GM23338 (cell line): ENCODE measurements at regions not wholly inside any gene's neighbourhood (a gene's known extent, or its start where the extent isn't known, plus 50 kb on each side); places are given as distances from the start of the nearest gene placed in this dataset.

Experiments
- ATAC-seq: fragments of 200-7000 bp; cut with Tn5 transposase; 3 replicates; pipeline ENCODE4 v1.9.1; 2020
- DNase-seq: peaks from one replicate; pipeline ENCODE4 v3.0.0-alpha.2; 2015; ENCODE audit warnings: low spot score
- H2AFZ ChIP-seq: fragments of 200-600 bp; sonication (generic); 2 replicates; pipeline ENCODE4 v1.8.0; 2016; ENCODE audit warnings: antibody characterized with exemption, mild to moderate bottlenecking, moderate library complexity
- H3F3A ChIP-seq: fragments of 200-600 bp; sonication (generic); replicated peaks from 2 replicates; pipeline ENCODE4 v1.8.0; 2017; ENCODE audit warnings: antibody characterized with exemption, mixed run types, low read depth
- H3K27ac ChIP-seq: fragments of 200-600 bp; sonication (generic); 2 replicates; pipeline ENCODE4 v1.6.1; 2016; ENCODE audit warnings: low read depth
- H3K27me3 ChIP-seq: fragments of 200-600 bp; sonication (generic); 2 replicates; pipeline ENCODE4 v1.8.0; 2016; ENCODE audit warnings: mild to moderate bottlenecking, mixed run types, moderate library complexity; ENCODE audit not compliant: insufficient read depth
- H3K36me3 ChIP-seq: fragments of 200-600 bp; sonication (generic); 2 replicates; pipeline ENCODE4 v1.8.0; 2016; ENCODE audit warnings: mild to moderate bottlenecking; ENCODE audit not compliant: insufficient read depth
- H3K4me1 ChIP-seq: fragments of 200-600 bp; sonication (generic); 2 replicates; pipeline ENCODE4 v1.8.0; 2016; ENCODE audit warnings: mild to moderate bottlenecking, moderate library complexity; ENCODE audit not compliant: insufficient read depth
- H3K4me2 ChIP-seq: fragments of 200-600 bp; sonication (generic); 2 replicates; pipeline ENCODE4 v1.7.1; 2017; ENCODE audit warnings: mixed run types
- H3K4me3 ChIP-seq: fragments of 200-600 bp; sonication (generic); 2 replicates; pipeline ENCODE4 v1.6.1; 2016; ENCODE audit warnings: mixed run types
- H3K79me2 ChIP-seq: fragments of 200-600 bp; sonication (generic); replicated peaks from 2 replicates; pipeline ENCODE4 v1.8.0; 2017; ENCODE audit warnings: mild to moderate bottlenecking; ENCODE audit not compliant: insufficient read depth
- H3K9me2 ChIP-seq: fragments of 200-600 bp; sonication (generic); 2 replicates; pipeline ENCODE4 v1.8.0; 2017; ENCODE audit not compliant: insufficient read depth
- H4K20me1 ChIP-seq: fragments of 200-600 bp; sonication (generic); replicated peaks from 2 replicates; pipeline ENCODE4 v1.8.0; 2017; ENCODE audit warnings: mild to moderate bottlenecking; ENCODE audit not compliant: insufficient read depth
- H3K27ac Mint-ChIP-seq: 2 replicates; pipeline ENCODE4 v1.8.0; 2020; ENCODE audit warnings: inconsistent platforms, mild to moderate bottlenecking, moderate library complexity, mixed read lengths
- H3K27me3 Mint-ChIP-seq: 3 replicates; pipeline ENCODE4 v1.8.0; 2022; ENCODE audit warnings: low read depth, mild to moderate bottlenecking, moderate library complexity, mixed read lengths, inconsistent platforms; ENCODE audit not compliant: insufficient read depth, poor library complexity
- H3K36me3 Mint-ChIP-seq: 3 replicates; pipeline ENCODE4 v1.8.0; 2021; ENCODE audit warnings: low read depth, mild to moderate bottlenecking, inconsistent platforms, moderate library complexity, mixed read lengths
- H3K4me1 Mint-ChIP-seq: 3 replicates; pipeline ENCODE4 v1.8.0; 2020; ENCODE audit warnings: mild to moderate bottlenecking, inconsistent platforms, mixed read lengths
- H3K4me3 Mint-ChIP-seq: 3 replicates; pipeline ENCODE4 v1.8.0; 2021; ENCODE audit warnings: moderate library complexity, mild to moderate bottlenecking, inconsistent platforms, mixed read lengths
- H3K9me3 Mint-ChIP-seq: 3 replicates; pipeline ENCODE4 v1.8.0; 2020; ENCODE audit warnings: moderate library complexity, mild to moderate bottlenecking, inconsistent platforms, mixed read lengths
- CREB1 ChIP-seq: fragments of 250-450 bp; sonication (Bioruptor Pico); IDR thresholded peaks from 2 replicates; pipeline ENCODE4 v1.5.0; 2020; ENCODE audit warnings: low read depth, mild to moderate bottlenecking, moderate library complexity
- CTCF ChIP-seq, 2 experiments: fragments of 200-600 bp in 1 of 2; sonication (generic) in 1 of 2; conservative IDR thresholded peaks; 2 replicates each; pipeline versions ENCODE4 v1.5.1 to v1.6.1; 2016 to 2017; ENCODE audit warnings: antibody characterized with exemption in 2 of 2, low read depth in 2 of 2, mild to moderate bottlenecking in 2 of 2, moderate library complexity in 1 of 2
- ETS1 ChIP-seq: IDR thresholded peaks from 2 replicates; pipeline ENCODE4 v1.6.1; 2016; ENCODE audit warnings: antibody characterized with exemption
- EZH2phosphoT487 ChIP-seq: fragments of 200-600 bp; sonication (generic); IDR thresholded peaks from one replicate; pipeline ENCODE4 v1.8.1; 2018; ENCODE audit warnings: antibody characterized with exemption; ENCODE audit not compliant: unreplicated experiment
- JUNB ChIP-seq: IDR thresholded peaks from one replicate; pipeline ENCODE4 v1.6.1; 2016; ENCODE audit warnings: antibody characterized with exemption; ENCODE audit not compliant: unreplicated experiment
- NANOG ChIP-seq: IDR thresholded peaks from 2 replicates; pipeline ENCODE4 v1.6.1; 2016; ENCODE audit warnings: antibody characterized with exemption, borderline replicate concordance
- STAT1 ChIP-seq: IDR thresholded peaks from one replicate; pipeline ENCODE4 v1.6.1; 2016; ENCODE audit warnings: antibody characterized with exemption; ENCODE audit not compliant: unreplicated experiment
- ZNF114 ChIP-seq: fragments of 250-450 bp; sonication (Bioruptor Pico); IDR thresholded peaks from 2 replicates; pipeline ENCODE4 v1.5.0; 2020; ENCODE audit warnings: mild to moderate bottlenecking, moderate library complexity
- ZNF331 ChIP-seq: fragments of 250-450 bp; sonication (Bioruptor Pico); IDR thresholded peaks from 2 replicates; pipeline ENCODE4 v1.5.0; 2020; ENCODE audit warnings: low read depth, mild to moderate bottlenecking, moderate library complexity
- ZNF462 ChIP-seq: fragments of 250-450 bp; sonication (Bioruptor Pico); IDR thresholded peaks from 2 replicates; pipeline ENCODE4 v1.5.0; 2020; ENCODE audit warnings: mild to moderate bottlenecking, moderate library complexity

GRCh38 chr21:22083899-22084298 lies 1085.7 kb downstream of the NCAM2 start:
- H3K79me2 ChIP-seq, result no peaks in the 10 kb centered on the region
- no peaks in the 10 kb centered on the region for H3K9me2 ChIP-seq
- no peaks in the 10 kb centered on the region for H3K36me3 ChIP-seq
- no peaks in the 10 kb centered on the region; the same call in 1 of the 2 replicates for H4K20me1 ChIP-seq
- no peak for TF ChIP-seq CREB1
- TF ChIP-seq ZNF331 (CRISPR knock-in tag), result no peak
- TF ChIP-seq ZNF114 (CRISPR knock-in tag), result no peak
- TF ChIP-seq NANOG, result no peak
- no peak for TF ChIP-seq EZH2phosphoT487
- TF ChIP-seq ETS1, result no peak
- no peak for TF ChIP-seq STAT1
- no peak for TF ChIP-seq ZNF462 (CRISPR knock-in tag)
- no peak for TF ChIP-seq JUNB
- TF ChIP-seq CTCF (conservative IDR thresholded peaks at IDR 0.05; ENCODE audit: low read depth in 2 of 2), result no peak
- H3K4me3 ChIP-seq, result no peak overlapping the region
- Mint-ChIP-seq H3K27me3 (no peaks in the 10 kb centered on the region), H3K4me3 (no peak overlapping the region), H3K36me3 (peaks cover 8% of the 10 kb centered on the region; the same call in 2 of the 3 replicates), H3K4me1 (no peaks in the 10 kb centered on the region), H3K27ac (no peak overlapping the region), H3K9me3 (peaks cover 13% of the 10 kb centered on the region)
- no peaks in the 10 kb centered on the region for H3K4me1 ChIP-seq
- no peaks in the 10 kb centered on the region for H3K27me3 ChIP-seq
- no peak for ATAC-seq
- H3F3A ChIP-seq, result no peaks in the 10 kb centered on the region
- DNase-seq, result no peak
- no peak overlapping the region for H2AFZ ChIP-seq
- no peak overlapping the region for H3K27ac ChIP-seq
- H3K4me2 ChIP-seq, result no peak overlapping the region
